Esophagus muscularis mucosa (tissue), 4 donors: ENCODE measurements at regions not wholly inside any gene's neighbourhood (a gene's known extent, or its start where the extent isn't known, plus 50 kb on each side); places are given as distances from the start of the nearest gene placed in this dataset.
"Not testable (repeated sequence)": the region's sequence is repeated elsewhere in the genome, so short reads cannot be mapped to it uniquely, and the experiment has no call there.

ENCODE experiments used
- DNase-seq: peaks from one replicate; pipeline ENCODE4 v3.0.0-alpha.2; 2017; ENCODE audit errors: extremely low spot score
- H3K27ac ChIP-seq, 4 donors: fragments of 200-600 bp; sonication (generic); replicated peaks in 1 of 4; 1 replicate in 3 of 4; 2 replicates in 1 of 4; pipeline ENCODE4 v1.5.1; 2016 to 2019; ENCODE audit warnings: mild to moderate bottlenecking in 1 of 4
- H3K27me3 ChIP-seq, 4 donors: fragments of 200-600 bp; sonication (generic); one replicate each; pipeline versions ENCODE4 v1.5.1 to v1.6.0; 2016 to 2019
- H3K36me3 ChIP-seq, 4 donors: fragments of 200-600 bp; sonication (generic); one replicate each; pipeline ENCODE4 v1.5.1; 2016 to 2019
- H3K4me1 ChIP-seq, 4 donors: fragments of 200-600 bp; sonication (generic); one replicate each; pipeline ENCODE4 v1.5.1; 2016 to 2019
- H3K4me3 ChIP-seq, 4 donors: fragments of 200-600 bp; sonication (generic); 1 replicate in 2 of 4; 2 replicates in 2 of 4; pipeline ENCODE4 v1.5.1; 2016 to 2019; ENCODE audit warnings: mild to moderate bottlenecking in 4 of 4, moderate library complexity in 1 of 4
- H3K9me3 ChIP-seq, 4 donors: fragments of 200-600 bp; sonication (generic); 1 replicate in 3 of 4; 2 replicates in 1 of 4; pipeline ENCODE4 v1.5.1; 2016 to 2019
- CTCF ChIP-seq, 3 experiments: fragments of 200-600 bp in 2 of 3; fragments of 450-650 bp in 1 of 3; sonication (generic) in 2 of 3; IDR thresholded peaks; one replicate each; pipeline ENCODE4 v1.5.1; 2017 to 2019; ENCODE audit warnings: antibody characterized with exemption in 3 of 3, mild to moderate bottlenecking in 2 of 3, moderate library complexity in 1 of 3
- EP300 ChIP-seq: sonication (generic); formaldehyde crosslinking; IDR thresholded peaks from one replicate; pipeline ENCODE4 v1.6.1; 2017; ENCODE audit warnings: antibody characterized with exemption
- POLR2A ChIP-seq: fragments of 450-650 bp; IDR thresholded peaks from one replicate; pipeline ENCODE4 v1.6.1; 2017; ENCODE audit warnings: antibody characterized with exemption, moderate library complexity, mild to moderate bottlenecking, low read depth
- POLR2AphosphoS5 ChIP-seq, 2 donors: sonication (generic); formaldehyde crosslinking; IDR thresholded peaks; one replicate each; pipeline ENCODE4 v1.6.1; 2017; ENCODE audit warnings: antibody characterized with exemption in 2 of 2
- WGBS: methylation state at CpG from one replicate; pipeline ENCODE4 v1.1.5; 2018; 5-methylcytosine and 5-hydroxymethylcytosine counted together
- intact Hi-C: fragments of 100-400 bp; cut with DNase I; formaldehyde crosslinking; loops from one replicate; pipeline ENCODE4 v1.15.1; 2023

GRCh38 chr2:125330133-125330532 lies 1305.0 kb downstream of the CNTNAP5 start:
- TF ChIP-seq EP300, result no peak
- no peak for TF ChIP-seq POLR2A
- TF ChIP-seq CTCF (IDR thresholded peaks at IDR 0.05), result no peak
- TF ChIP-seq POLR2AphosphoS5 (IDR thresholded peaks at IDR 0.05), result no peak
- Histone ChIP-seq H3K36me3 (no peaks in the 10 kb centered on the region), H3K4me3 (no peak overlapping the region), H3K27me3 (no peaks in the 10 kb centered on the region), H3K27ac (no peak overlapping the region), H3K9me3 (no peaks in the 10 kb centered on the region), H3K4me1 (no peaks in the 10 kb centered on the region)
- DNase-seq, result no peak
- intact Hi-C loops, result no loop called here

GRCh38 chr2:125341353-125341752 lies 1314.6 kb upstream of the GYPC start:
- intact Hi-C loops, result no loop called here
- no peak for DNase-seq
- 84% methylated on average over 5 of the region's 5 CpGs for WGBS
- no peak overlapping the region for H3K4me3 ChIP-seq
- H3K4me1 ChIP-seq, result no peaks in the 10 kb centered on the region
- no peak overlapping the region for H3K27ac ChIP-seq
- H3K9me3 ChIP-seq, result no peaks in the 10 kb centered on the region
- H3K27me3 ChIP-seq, result no peaks in the 10 kb centered on the region
- TF ChIP-seq POLR2A (no peak), EP300 (no peak), CTCF (IDR thresholded peaks at IDR 0.05) (no peak), POLR2AphosphoS5 (IDR thresholded peaks at IDR 0.05) (no peak)
- H3K36me3 ChIP-seq, result no peaks in the 10 kb centered on the region

GRCh38 chr2:125353542-125353941 lies 1302.4 kb upstream of the GYPC start:
- DNase-seq, H3K4me1 ChIP-seq, H3K9me3 ChIP-seq, H3K27ac ChIP-seq, intact Hi-C loops, H3K4me3 ChIP-seq, H3K36me3 ChIP-seq, H3K27me3 ChIP-seq: not testable (repeated sequence)
- WGBS, result 95% methylated on average over 12 of the region's 12 CpGs

GRCh38 chr2:125364192-125364983 lies 1291.6 kb upstream of the GYPC start:
- Histone ChIP-seq H3K4me3 (no peak overlapping the region), H3K9me3 (no peaks in the 10 kb centered on the region), H3K36me3 (no peaks in the 10 kb centered on the region), H3K27ac (no peak overlapping the region), H3K4me1 (no peaks in the 10 kb centered on the region), H3K27me3 (no peaks in the 10 kb centered on the region)
- intact Hi-C loops, result no loop called here
- 75% methylated on average over 2 of the region's 2 CpGs for WGBS
- TF ChIP-seq POLR2AphosphoS5 (IDR thresholded peaks at IDR 0.05), result no peak
- no peak for TF ChIP-seq CTCF (IDR thresholded peaks at IDR 0.05)
- no peak for TF ChIP-seq POLR2A
- TF ChIP-seq EP300, result no peak
- no peak for DNase-seq

- Histone ChIP-seq H3K4me1 (no peaks in the 10 kb centered on the region), H3K4me3 (no peak overlapping the region), H3K27ac (no peak overlapping the region), H3K36me3 (no peaks in the 10 kb centered on the region), H3K9me3 (no peaks in the 10 kb centered on the region), H3K27me3 (no peaks in the 10 kb centered on the region)
- no peak for DNase-seq
- intact Hi-C loops, result no loop called here
- no peak for TF ChIP-seq POLR2AphosphoS5 (IDR thresholded peaks at IDR 0.05)
- no peak for TF ChIP-seq CTCF (IDR thresholded peaks at IDR 0.05)
- no peak for TF ChIP-seq POLR2A
- TF ChIP-seq EP300, result no peak
- 95% methylated on average over 1 of the region's 1 CpG for WGBS
Observed at GRCh38 chr2:125364984-125365265, 1291.0 kb upstream of the GYPC start.
